H9 (cell line): ENCODE measurements at regions not wholly inside any gene's neighbourhood (a gene's known extent, or its start where the extent isn't known, plus 50 kb on each side); places are given as distances from the start of the nearest gene placed in this dataset.

ENCODE experiments used
- DNase-seq: peaks from one replicate; pipeline ENCODE4 v3.0.0-alpha.2; 2017
- H2AFZ ChIP-seq: one replicate; pipeline ENCODE4 v1.6.1; 2013; ENCODE audit warnings: mild to moderate bottlenecking, low read length, control low read depth, moderate library complexity
- H2AK5ac ChIP-seq: 2 replicates; pipeline ENCODE4 v1.6.1; 2013; ENCODE audit warnings: low read length, control low read depth, mixed read lengths; ENCODE audit not compliant: insufficient read length
- H2BK120ac ChIP-seq: one replicate; pipeline ENCODE4 v1.6.1; 2013; ENCODE audit warnings: low read depth, mild to moderate bottlenecking, low read length, control low read depth, inconsistent platforms; ENCODE audit not compliant: poor library complexity, severe bottlenecking
- H2BK12ac ChIP-seq: 2 replicates; pipeline ENCODE4 v1.6.1; 2013; ENCODE audit warnings: low read length, control low read depth, mixed read lengths, low read depth; ENCODE audit not compliant: insufficient read length
- H2BK15ac ChIP-seq: 2 replicates; pipeline ENCODE4 v1.6.1; 2013; ENCODE audit warnings: low read depth, low read length, control low read depth
- H2BK20ac ChIP-seq: one replicate; pipeline ENCODE4 v1.6.1; 2013; ENCODE audit warnings: low read depth, mild to moderate bottlenecking, low read length, control low read depth, inconsistent platforms; ENCODE audit not compliant: poor library complexity, severe bottlenecking
- H2BK5ac ChIP-seq: 2 replicates; pipeline ENCODE4 v1.6.1; 2013; ENCODE audit warnings: low read length, control low read depth, mixed read lengths; ENCODE audit not compliant: insufficient read length
- H3K14ac ChIP-seq: 2 replicates; pipeline ENCODE4 v1.6.1; 2013; ENCODE audit warnings: low read length, control low read depth; ENCODE audit not compliant: insufficient read depth
- H3K18ac ChIP-seq: 2 replicates; pipeline ENCODE4 v1.6.1; 2013; ENCODE audit warnings: low read depth, mild to moderate bottlenecking, mixed read lengths, low read length, control low read depth; ENCODE audit not compliant: insufficient read length
- H3K23ac ChIP-seq: 2 replicates; pipeline ENCODE4 v1.6.1; 2013; ENCODE audit warnings: low read length, control low read depth, mixed read lengths, low read depth; ENCODE audit not compliant: insufficient read length
- H3K23me2 ChIP-seq: 2 replicates; pipeline ENCODE4 v1.6.1; 2013; ENCODE audit warnings: low read depth, mild to moderate bottlenecking, mixed read lengths, low read length, control low read depth; ENCODE audit not compliant: insufficient read length, poor library complexity, severe bottlenecking
- H3K27ac ChIP-seq: 2 replicates; pipeline ENCODE4 v1.5.1; 2013; ENCODE audit warnings: low read length, control low read depth, mixed read lengths, low read depth; ENCODE audit not compliant: insufficient read length
- H3K27me3 ChIP-seq: 2 replicates; pipeline ENCODE4 v1.6.1; 2013; ENCODE audit warnings: low read length, control low read depth, inconsistent platforms; ENCODE audit not compliant: insufficient read depth
- H3K4ac ChIP-seq: 2 replicates; pipeline ENCODE4 v1.6.1; 2013; ENCODE audit warnings: low read depth, mild to moderate bottlenecking, control low read depth, inconsistent platforms, low read length, moderate library complexity
- H3K4me1 ChIP-seq: 2 replicates; pipeline ENCODE4 v1.6.1; 2013; ENCODE audit warnings: low read length, control low read depth, inconsistent platforms; ENCODE audit not compliant: insufficient read depth
- H3K4me2 ChIP-seq: 2 replicates; pipeline ENCODE4 v1.6.1; 2013; ENCODE audit warnings: low read length, control low read depth, mixed read lengths; ENCODE audit not compliant: insufficient read length, insufficient read depth
- H3K56ac ChIP-seq: 2 replicates; pipeline ENCODE4 v1.6.1; 2013; ENCODE audit warnings: low read depth, mild to moderate bottlenecking, mixed read lengths, low read length, control low read depth; ENCODE audit not compliant: insufficient read length
- H3K79me1 ChIP-seq: 2 replicates; pipeline ENCODE4 v1.6.1; 2013; ENCODE audit warnings: low read depth, mild to moderate bottlenecking, moderate library complexity, low read length, control low read depth, inconsistent platforms; ENCODE audit not compliant: insufficient read depth, poor library complexity, severe bottlenecking
- H3K79me2 ChIP-seq: 2 replicates; pipeline ENCODE4 v1.6.1; 2013; ENCODE audit warnings: low read length, control low read depth, inconsistent platforms; ENCODE audit not compliant: insufficient read depth
- H3K9ac ChIP-seq: 2 replicates; pipeline ENCODE4 v1.6.1; 2013; ENCODE audit warnings: low read length, control low read depth, mixed read lengths; ENCODE audit not compliant: insufficient read length; ENCODE audit errors: extremely low read depth
- H3K9me3 ChIP-seq: one replicate; pipeline ENCODE4 v1.6.1; 2013; ENCODE audit warnings: low read depth, low read length, inconsistent platforms; ENCODE audit not compliant: control insufficient read depth
- H3T11ph ChIP-seq: one replicate; pipeline ENCODE4 v1.6.1; 2013; ENCODE audit warnings: mild to moderate bottlenecking, low read length, control low read depth, inconsistent platforms
- H4K20me1 ChIP-seq: one replicate; pipeline ENCODE4 v1.6.1; 2013; ENCODE audit not compliant: control insufficient read depth, insufficient read length, insufficient read depth
- H4K5ac ChIP-seq: 2 replicates; pipeline ENCODE4 v1.6.1; 2013; ENCODE audit warnings: low read depth, mild to moderate bottlenecking, mixed read lengths, low read length, control low read depth; ENCODE audit not compliant: insufficient read length
- H4K8ac ChIP-seq: replicated peaks from 2 replicates; pipeline ENCODE4 v1.6.1; 2013; ENCODE audit warnings: low read length, control low read depth, mixed read lengths, low read depth; ENCODE audit not compliant: insufficient read length
- H4K91ac ChIP-seq: 2 replicates; pipeline ENCODE4 v1.6.1; 2013; ENCODE audit warnings: low read depth, mild to moderate bottlenecking, moderate library complexity, mixed read lengths, low read length, control low read depth; ENCODE audit not compliant: insufficient read length
- H3K27ac Mint-ChIP-seq, 3 experiments: 2 replicates in 2 of 3; 3 replicates in 1 of 3; pipeline ENCODE4 v1.8.0; 2020 to 2021; ENCODE audit warnings: mixed read lengths in 3 of 3, mild to moderate bottlenecking in 1 of 3, moderate library complexity in 1 of 3
- H3K27me3 Mint-ChIP-seq: 2 replicates; pipeline ENCODE4 v1.8.0; 2021; ENCODE audit warnings: low read depth, mild to moderate bottlenecking, moderate library complexity, mixed read lengths
- H3K36me3 Mint-ChIP-seq, 3 experiments: 2 replicates in 2 of 3; 3 replicates in 1 of 3; pipeline ENCODE4 v1.8.0; 2020 to 2021; ENCODE audit warnings: low read depth in 3 of 3, mixed read lengths in 3 of 3; ENCODE audit not compliant: insufficient read depth in 1 of 3
- H3K4me1 Mint-ChIP-seq, 2 experiments: 2 replicates each; pipeline ENCODE4 v1.8.0; 2020; ENCODE audit warnings: mixed read lengths in 2 of 2
- H3K4me3 Mint-ChIP-seq, 2 experiments: 2 replicates in 1 of 2; 3 replicates in 1 of 2; pipeline ENCODE4 v1.8.0; 2020 to 2021; ENCODE audit warnings: mild to moderate bottlenecking in 2 of 2, mixed read lengths in 2 of 2, moderate library complexity in 1 of 2
- H3K9me3 Mint-ChIP-seq, 2 experiments: 2 replicates in 1 of 2; 3 replicates in 1 of 2; pipeline ENCODE4 v1.8.0; 2020; ENCODE audit warnings: mild to moderate bottlenecking in 2 of 2, mixed read lengths in 2 of 2, moderate library complexity in 1 of 2
- WGBS: extraction: QIAGEN DNeasy Blood & Tissue Kit; methylation state at CpG from one replicate; pipeline ENCODE4 v1.1.7; 2013; ENCODE audit warnings: missing lambda C conversion rate, low lambda C conversion rate, mixed read lengths; ENCODE audit not compliant: insufficient read length; ENCODE audit errors: extremely low coverage; 5-methylcytosine and 5-hydroxymethylcytosine counted together
- TF ChIP-seq, protein P1 (sequence below): fragments of 200-600 bp; sonication (generic); conservative IDR thresholded peaks from 3 replicates; pipeline ENCODE4 v1.8.0; 2021; ENCODE audit warnings: antibody characterized with exemption, mild to moderate bottlenecking

DNA sequence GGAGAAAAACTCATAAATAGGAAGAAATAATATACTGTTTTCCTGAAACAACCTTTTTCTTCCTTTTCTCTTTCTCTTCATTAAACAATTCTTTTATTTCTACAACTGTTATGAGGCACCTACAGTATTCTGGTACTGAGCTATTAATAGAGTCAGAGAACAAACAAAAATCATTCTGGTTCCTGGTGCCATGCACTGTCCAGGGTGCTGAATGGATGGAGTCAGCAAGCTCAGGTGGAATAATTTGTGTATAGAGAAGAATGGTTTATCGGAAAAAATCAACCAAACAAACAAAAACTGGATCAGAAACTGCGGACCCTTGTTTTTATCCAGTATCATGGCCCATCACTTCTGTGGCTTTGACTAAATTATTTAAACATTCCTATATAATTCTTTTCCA lies 430.3 kb upstream of the GOT2 start:
- no peak for DNase-seq
- Histone ChIP-seq H2AK5ac (no peak overlapping the region), H4K91ac (no peak overlapping the region), H3T11ph (no peak overlapping the region), H4K20me1 (no peaks in the 10 kb centered on the region), H3K4ac (no peak overlapping the region), H2AFZ (no peak overlapping the region), H2BK120ac (no peak overlapping the region), H3K23ac (no peak overlapping the region), H3K27me3 (no peaks in the 10 kb centered on the region), H4K5ac (no peak overlapping the region), H2BK5ac (no peak overlapping the region), H3K9ac (no peak overlapping the region), H3K14ac (no peak overlapping the region), H4K8ac (no peak overlapping the region), H3K4me1 (no peaks in the 10 kb centered on the region; the same call in 1 of the 2 replicates), H3K9me3 (no peaks in the 10 kb centered on the region), H3K79me2 (peaks cover 1% of the 10 kb centered on the region; the same call in 1 of the 2 replicates), H3K79me1 (no peaks in the 10 kb centered on the region), H3K18ac (no peak overlapping the region), H3K4me2 (no peak overlapping the region), H2BK15ac (no peak overlapping the region), H2BK20ac (no peak overlapping the region), H3K27ac (no peak overlapping the region), H3K56ac (no peak overlapping the region), H2BK12ac (no peak overlapping the region), H3K23me2 (no peaks in the 10 kb centered on the region)
- peaks cover 6 to 7% of the 10 kb centered on the region in 2 experiments for H3K9me3 Mint-ChIP-seq
- no CpG with 5 or more reads among the region's 2 CpGs for WGBS
- H3K4me3 Mint-ChIP-seq: no peak overlapping the region
- TF ChIP-seq, protein P1, sequence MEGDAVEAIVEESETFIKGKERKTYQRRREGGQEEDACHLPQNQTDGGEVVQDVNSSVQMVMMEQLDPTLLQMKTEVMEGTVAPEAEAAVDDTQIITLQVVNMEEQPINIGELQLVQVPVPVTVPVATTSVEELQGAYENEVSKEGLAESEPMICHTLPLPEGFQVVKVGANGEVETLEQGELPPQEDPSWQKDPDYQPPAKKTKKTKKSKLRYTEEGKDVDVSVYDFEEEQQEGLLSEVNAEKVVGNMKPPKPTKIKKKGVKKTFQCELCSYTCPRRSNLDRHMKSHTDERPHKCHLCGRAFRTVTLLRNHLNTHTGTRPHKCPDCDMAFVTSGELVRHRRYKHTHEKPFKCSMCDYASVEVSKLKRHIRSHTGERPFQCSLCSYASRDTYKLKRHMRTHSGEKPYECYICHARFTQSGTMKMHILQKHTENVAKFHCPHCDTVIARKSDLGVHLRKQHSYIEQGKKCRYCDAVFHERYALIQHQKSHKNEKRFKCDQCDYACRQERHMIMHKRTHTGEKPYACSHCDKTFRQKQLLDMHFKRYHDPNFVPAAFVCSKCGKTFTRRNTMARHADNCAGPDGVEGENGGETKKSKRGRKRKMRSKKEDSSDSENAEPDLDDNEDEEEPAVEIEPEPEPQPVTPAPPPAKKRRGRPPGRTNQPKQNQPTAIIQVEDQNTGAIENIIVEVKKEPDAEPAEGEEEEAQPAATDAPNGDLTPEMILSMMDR: no peak
- no peaks in the 10 kb centered on the region for H3K27me3 Mint-ChIP-seq
- peaks cover 0 to 6% (median 0%) of the 10 kb centered on the region in 3 experiments; a peak in 2 of 7 replicates for H3K36me3 Mint-ChIP-seq
- H3K27ac Mint-ChIP-seq: no peak overlapping the region
- peaks cover 19 to 22% of the 10 kb centered on the region in 2 experiments for H3K4me1 Mint-ChIP-seq
